ENCODE measurements at regions not wholly inside any gene's neighbourhood (a gene's known extent, or its start where the extent isn't known, plus 50 kb on each side); places are given as distances from the start of the nearest gene placed in this dataset.

- H3K9me3 ChIP-seq = no peaks in the 10 kb centered on the region
- no peaks in the 10 kb centered on the region for H3K27me3 ChIP-seq
- peak in 2 of 3 donors; percentile 46 to 79 for DNase-seq
- H3K36me3 ChIP-seq = no peaks in the 10 kb centered on the region
- peaks cover 0 to 9% (median 0%) of the 10 kb centered on the region in 4 donors for H3K4me1 ChIP-seq
- H3K4me3 ChIP-seq = no peak overlapping the region
- no peak overlapping the region for H3K27ac ChIP-seq
- TF ChIP-seq POLR2A (IDR thresholded peaks at IDR 0.05) (no peak), CTCF (IDR thresholded peaks at IDR 0.05) (peak; percentile 21 to 82 (median 76))
Measured at GRCh38 chr1:117754061-117754969, 148.5 kb downstream of the TENT5C start.

GRCh38 chr1:117757668-117758067 lies 151.8 kb downstream of the TENT5C start:
- H3K27ac ChIP-seq = no peak overlapping the region
- no peaks in the 10 kb centered on the region for H3K27me3 ChIP-seq
- no peaks in the 10 kb centered on the region for H3K9me3 ChIP-seq
- H3K4me3 ChIP-seq = no peak overlapping the region
- TF ChIP-seq POLR2A (IDR thresholded peaks at IDR 0.05) (no peak), CTCF (IDR thresholded peaks at IDR 0.05) (no peak)
- DNase-seq = no peak
- peaks cover 0 to 9% (median 0%) of the 10 kb centered on the region in 4 donors for H3K4me1 ChIP-seq
- H3K36me3 ChIP-seq = no peaks in the 10 kb centered on the region

GRCh38 chr1:117758444-117759316 lies 152.8 kb downstream of the TENT5C start:
- H3K4me1 ChIP-seq = peaks cover 0 to 9% (median 0%) of the 10 kb centered on the region in 4 donors
- no peaks in the 10 kb centered on the region for H3K27me3 ChIP-seq
- DNase-seq = peak; percentile 60 to 89 (median 61)
- H3K36me3 ChIP-seq = no peaks in the 10 kb centered on the region
- peak overlapping the region; percentile 25 to 50 (median 30) for H3K4me3 ChIP-seq
- H3K9me3 ChIP-seq = no peaks in the 10 kb centered on the region
- TF ChIP-seq POLR2A (IDR thresholded peaks at IDR 0.05) (no peak), CTCF (IDR thresholded peaks at IDR 0.05) (peak; percentile 72 to 91 (median 76))
- peak overlapping the region in 1 of 4 donors; percentile 7 for H3K27ac ChIP-seq

GRCh38 chr1:117759535-117759934 lies 153.7 kb downstream of the TENT5C start:
- no peak overlapping the region for H3K4me3 ChIP-seq
- no peaks in the 10 kb centered on the region for H3K36me3 ChIP-seq
- H3K9me3 ChIP-seq = no peaks in the 10 kb centered on the region
- H3K27ac ChIP-seq = no peak overlapping the region
- no peaks in the 10 kb centered on the region for H3K27me3 ChIP-seq
- DNase-seq = no peak
- peaks cover 0 to 9% (median 0%) of the 10 kb centered on the region in 4 donors for H3K4me1 ChIP-seq
- TF ChIP-seq CTCF (IDR thresholded peaks at IDR 0.05) (no peak), POLR2A (IDR thresholded peaks at IDR 0.05) (no peak)

- H3K36me3 ChIP-seq = no peaks in the 10 kb centered on the region
- TF ChIP-seq CTCF (IDR thresholded peaks at IDR 0.05) (no peak), POLR2A (IDR thresholded peaks at IDR 0.05) (no peak)
Measured at GRCh38 chr1:117760069-117760468, 154.2 kb downstream of the TENT5C start.

More at GRCh38 chr1:117760069-117760468, 154.2 kb downstream of the TENT5C start:
- Histone ChIP-seq H3K27ac (no peak overlapping the region), H3K4me3 (no peak overlapping the region), H3K9me3 (no peaks in the 10 kb centered on the region), H3K4me1 (peaks cover 0 to 9% (median 0%) of the 10 kb centered on the region in 4 donors), H3K27me3 (no peaks in the 10 kb centered on the region)
- DNase-seq = no peak
